ENCODE measurements at regions not wholly inside any gene's neighbourhood (a gene's known extent, or its start where the extent isn't known, plus 50 kb on each side); places are given as distances from the start of the nearest gene placed in this dataset.

DNA sequence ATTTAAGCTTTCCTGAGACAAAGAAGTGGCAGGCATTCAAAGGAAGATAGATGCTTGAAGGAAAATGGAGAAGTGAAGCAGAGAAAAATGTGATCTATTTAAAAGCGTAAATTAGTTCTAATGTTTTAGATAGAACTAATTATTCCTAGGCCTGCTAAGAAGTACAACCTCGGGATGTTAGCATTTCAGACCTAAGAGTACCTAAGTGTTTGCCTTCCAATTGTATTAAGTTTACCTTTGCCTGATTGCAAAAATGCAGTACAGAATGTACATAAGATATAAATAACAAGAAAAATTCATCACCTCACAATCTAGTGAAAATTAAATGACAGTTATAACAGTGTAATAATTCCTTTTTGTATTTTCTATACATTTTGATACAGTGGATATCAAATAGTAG is 71.1 kb upstream of the HNMT start:
- Histone ChIP-seq H3K4me1 (ENCODE audit: control insufficient read depth, extremely low read depth, insufficient read depth, low read length) (no peaks in the 10 kb centered on the region), H3K4me3 (replicated peaks in 1 of 4; ENCODE audit: control extremely low read depth in 1 of 4, insufficient read depth in 1 of 4, low read depth in 3 of 4, low read length in 4 of 4) (no peak overlapping the region), H2AFZ (ENCODE audit: low read length) (no peak overlapping the region), H3K27ac (ENCODE audit: insufficient read depth, low read length) (no peak overlapping the region), H4K20me1 (ENCODE audit: control insufficient read depth, extremely low read depth, insufficient read depth, low read length) (no peaks in the 10 kb centered on the region), H3K79me2 (ENCODE audit: control insufficient read depth, insufficient read depth, low read length) (no peaks in the 10 kb centered on the region), H3K36me3 (ENCODE audit: control insufficient read depth, insufficient read depth, low read length) (no peaks in the 10 kb centered on the region), H3K27me3 (ENCODE audit: control insufficient read depth, insufficient read depth, low read length) (no peaks in the 10 kb centered on the region), H3K9me3 (ENCODE audit: control insufficient read depth, insufficient read depth, low read depth, low read length) (no peaks in the 10 kb centered on the region), H3K4me2 (ENCODE audit: extremely low read depth, insufficient read depth, low read length) (no peak overlapping the region), H3K9ac (ENCODE audit: insufficient read depth, low read length) (no peak overlapping the region)
- DNase-seq (ENCODE audit: low read depth in 2 of 2), result no peak
- TF ChIP-seq EZH2 (IDR thresholded peaks at IDR 0.05; ENCODE audit: low read length, missing control alignments), result no peak
- TF ChIP-seq, protein P1, sequence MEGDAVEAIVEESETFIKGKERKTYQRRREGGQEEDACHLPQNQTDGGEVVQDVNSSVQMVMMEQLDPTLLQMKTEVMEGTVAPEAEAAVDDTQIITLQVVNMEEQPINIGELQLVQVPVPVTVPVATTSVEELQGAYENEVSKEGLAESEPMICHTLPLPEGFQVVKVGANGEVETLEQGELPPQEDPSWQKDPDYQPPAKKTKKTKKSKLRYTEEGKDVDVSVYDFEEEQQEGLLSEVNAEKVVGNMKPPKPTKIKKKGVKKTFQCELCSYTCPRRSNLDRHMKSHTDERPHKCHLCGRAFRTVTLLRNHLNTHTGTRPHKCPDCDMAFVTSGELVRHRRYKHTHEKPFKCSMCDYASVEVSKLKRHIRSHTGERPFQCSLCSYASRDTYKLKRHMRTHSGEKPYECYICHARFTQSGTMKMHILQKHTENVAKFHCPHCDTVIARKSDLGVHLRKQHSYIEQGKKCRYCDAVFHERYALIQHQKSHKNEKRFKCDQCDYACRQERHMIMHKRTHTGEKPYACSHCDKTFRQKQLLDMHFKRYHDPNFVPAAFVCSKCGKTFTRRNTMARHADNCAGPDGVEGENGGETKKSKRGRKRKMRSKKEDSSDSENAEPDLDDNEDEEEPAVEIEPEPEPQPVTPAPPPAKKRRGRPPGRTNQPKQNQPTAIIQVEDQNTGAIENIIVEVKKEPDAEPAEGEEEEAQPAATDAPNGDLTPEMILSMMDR (conservative IDR thresholded peaks at IDR 0.05 in 1 of 2, IDR thresholded peaks at IDR 0.05 in 1 of 2; ENCODE audit: low read depth in 1 of 2, low read length in 2 of 2), result no peak

DNA sequence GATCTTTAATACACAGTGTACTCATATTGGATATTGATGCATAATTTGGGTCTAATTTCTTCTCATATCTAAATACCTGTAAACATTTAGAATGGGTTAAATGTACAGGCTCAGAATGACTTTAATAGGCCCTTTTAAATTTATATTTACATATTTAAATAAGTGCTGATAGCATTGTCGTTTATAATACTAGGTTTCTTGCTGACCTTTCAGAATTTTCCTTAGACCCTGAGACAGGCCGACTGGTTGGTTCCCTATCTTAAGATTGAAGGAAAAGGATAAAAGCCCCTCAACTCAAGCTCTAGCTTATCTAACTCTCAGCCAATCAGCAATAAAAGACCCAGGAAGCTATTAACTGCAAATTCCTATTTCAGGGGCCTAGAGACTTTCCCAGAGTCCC is 67.8 kb upstream of the HNMT start:
- H3K36me3 ChIP-seq (ENCODE audit: control insufficient read depth, insufficient read depth, low read length), result no peaks in the 10 kb centered on the region

DNA sequence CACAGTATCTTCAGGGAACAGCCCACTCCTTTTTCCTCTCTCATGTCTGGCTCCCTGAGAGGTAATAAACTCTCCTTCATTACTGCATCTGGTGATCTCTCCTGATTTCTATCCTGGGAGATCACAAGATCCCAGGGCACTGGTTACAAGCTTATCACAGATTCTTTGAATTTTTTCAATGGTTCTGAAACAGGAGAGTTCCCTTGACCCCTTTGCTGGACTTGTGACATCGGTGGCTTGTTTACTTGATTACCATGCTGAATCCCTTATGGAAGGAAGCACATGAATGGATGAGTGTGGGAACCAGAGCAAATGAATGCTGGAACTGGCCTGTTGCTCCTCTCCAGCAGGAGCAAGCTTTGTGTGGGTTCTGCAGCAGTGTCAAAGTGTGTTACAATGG is 67.2 kb upstream of the HNMT start:
- H3K9me3 ChIP-seq (ENCODE audit: control insufficient read depth, insufficient read depth, low read depth, low read length), result no peaks in the 10 kb centered on the region
- DNase-seq (ENCODE audit: low read depth in 2 of 2), result no peak
- H3K4me3 ChIP-seq (replicated peaks in 1 of 4; ENCODE audit: control extremely low read depth in 1 of 4, insufficient read depth in 1 of 4, low read depth in 3 of 4, low read length in 4 of 4), result no peak overlapping the region
- no peaks in the 10 kb centered on the region for H4K20me1 ChIP-seq (ENCODE audit: control insufficient read depth, extremely low read depth, insufficient read depth, low read length)
- H3K4me2 ChIP-seq (ENCODE audit: extremely low read depth, insufficient read depth, low read length), result no peak overlapping the region
- peaks cover 2% of the 10 kb centered on the region for H3K27me3 ChIP-seq (ENCODE audit: control insufficient read depth, insufficient read depth, low read length)
- H3K27ac ChIP-seq (ENCODE audit: insufficient read depth, low read length), result no peak overlapping the region
- no peak overlapping the region for H2AFZ ChIP-seq (ENCODE audit: low read length)
- H3K9ac ChIP-seq (ENCODE audit: insufficient read depth, low read length), result no peak overlapping the region
- H3K36me3 ChIP-seq (ENCODE audit: control insufficient read depth, insufficient read depth, low read length), result no peaks in the 10 kb centered on the region
- no peak for TF ChIP-seq EZH2 (IDR thresholded peaks at IDR 0.05; ENCODE audit: low read length, missing control alignments)
- TF ChIP-seq, protein P1 (conservative IDR thresholded peaks at IDR 0.05 in 1 of 2, IDR thresholded peaks at IDR 0.05 in 1 of 2; ENCODE audit: low read depth in 1 of 2, low read length in 2 of 2), result no peak
- H3K79me2 ChIP-seq (ENCODE audit: control insufficient read depth, insufficient read depth, low read length), result no peaks in the 10 kb centered on the region
- H3K4me1 ChIP-seq (ENCODE audit: control insufficient read depth, extremely low read depth, insufficient read depth, low read length), result no peaks in the 10 kb centered on the region

More for the DNA sequence above, 67.8 kb upstream of the HNMT start:
- H3K9me3 ChIP-seq (ENCODE audit: control insufficient read depth, insufficient read depth, low read depth, low read length), result no peaks in the 10 kb centered on the region
- H3K4me3 ChIP-seq (replicated peaks in 1 of 4; ENCODE audit: control extremely low read depth in 1 of 4, insufficient read depth in 1 of 4, low read depth in 3 of 4, low read length in 4 of 4), result no peak overlapping the region
- DNase-seq (ENCODE audit: low read depth in 2 of 2), result no peak
- H3K9ac ChIP-seq (ENCODE audit: insufficient read depth, low read length), result no peak overlapping the region
- no peaks in the 10 kb centered on the region for H3K4me1 ChIP-seq (ENCODE audit: control insufficient read depth, extremely low read depth, insufficient read depth, low read length)
- TF ChIP-seq, protein P1 (conservative IDR thresholded peaks at IDR 0.05 in 1 of 2, IDR thresholded peaks at IDR 0.05 in 1 of 2; ENCODE audit: low read depth in 1 of 2, low read length in 2 of 2), result no peak
- no peak for TF ChIP-seq EZH2 (IDR thresholded peaks at IDR 0.05; ENCODE audit: low read length, missing control alignments)
- no peaks in the 10 kb centered on the region for H4K20me1 ChIP-seq (ENCODE audit: control insufficient read depth, extremely low read depth, insufficient read depth, low read length)
- H3K79me2 ChIP-seq (ENCODE audit: control insufficient read depth, insufficient read depth, low read length), result no peaks in the 10 kb centered on the region
- H3K27ac ChIP-seq (ENCODE audit: insufficient read depth, low read length), result no peak overlapping the region
- H3K27me3 ChIP-seq (ENCODE audit: control insufficient read depth, insufficient read depth, low read length), result peaks cover 2% of the 10 kb centered on the region
- no peak overlapping the region for H2AFZ ChIP-seq (ENCODE audit: low read length)
- H3K4me2 ChIP-seq (ENCODE audit: extremely low read depth, insufficient read depth, low read length), result no peak overlapping the region
